ENCODE measurements at regions not wholly inside any gene's neighbourhood (a gene's known extent, or its start where the extent isn't known, plus 50 kb on each side); places are given as distances from the start of the nearest gene placed in this dataset.

DNA sequence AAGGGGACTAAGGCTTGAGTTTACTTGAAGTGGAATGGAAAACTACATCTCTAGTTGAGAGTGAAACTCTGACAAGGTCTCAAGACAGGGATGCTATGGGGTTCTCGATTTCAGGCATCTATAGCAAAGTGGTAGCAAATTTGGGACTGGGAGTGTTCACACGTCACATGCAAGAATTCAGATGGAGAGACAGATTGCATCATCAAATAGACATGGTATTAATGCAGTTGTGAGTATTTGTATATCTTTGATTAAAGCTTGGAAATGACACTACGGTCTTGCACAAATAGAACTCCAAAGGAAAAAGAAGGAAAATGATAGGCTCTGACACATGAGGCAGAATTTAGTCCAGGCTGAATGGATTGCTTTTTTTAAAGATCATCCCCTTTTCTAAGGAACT lies 1061.6 kb upstream of the FANCL start:
- Histone ChIP-seq H3K4me3 (no peak overlapping the region), H3K4me1 (ENCODE audit: low read depth) (no peaks in the 10 kb centered on the region), H3K27ac (no peak overlapping the region), H3K36me3 (no peaks in the 10 kb centered on the region), H3K9me3 (ENCODE audit: low read depth) (no peaks in the 10 kb centered on the region), H3K27me3 (no peaks in the 10 kb centered on the region)
- no peak for DNase-seq (ENCODE audit: low read depth in 1 of 2, low spot score in 1 of 2)
- TF ChIP-seq, protein P1, sequence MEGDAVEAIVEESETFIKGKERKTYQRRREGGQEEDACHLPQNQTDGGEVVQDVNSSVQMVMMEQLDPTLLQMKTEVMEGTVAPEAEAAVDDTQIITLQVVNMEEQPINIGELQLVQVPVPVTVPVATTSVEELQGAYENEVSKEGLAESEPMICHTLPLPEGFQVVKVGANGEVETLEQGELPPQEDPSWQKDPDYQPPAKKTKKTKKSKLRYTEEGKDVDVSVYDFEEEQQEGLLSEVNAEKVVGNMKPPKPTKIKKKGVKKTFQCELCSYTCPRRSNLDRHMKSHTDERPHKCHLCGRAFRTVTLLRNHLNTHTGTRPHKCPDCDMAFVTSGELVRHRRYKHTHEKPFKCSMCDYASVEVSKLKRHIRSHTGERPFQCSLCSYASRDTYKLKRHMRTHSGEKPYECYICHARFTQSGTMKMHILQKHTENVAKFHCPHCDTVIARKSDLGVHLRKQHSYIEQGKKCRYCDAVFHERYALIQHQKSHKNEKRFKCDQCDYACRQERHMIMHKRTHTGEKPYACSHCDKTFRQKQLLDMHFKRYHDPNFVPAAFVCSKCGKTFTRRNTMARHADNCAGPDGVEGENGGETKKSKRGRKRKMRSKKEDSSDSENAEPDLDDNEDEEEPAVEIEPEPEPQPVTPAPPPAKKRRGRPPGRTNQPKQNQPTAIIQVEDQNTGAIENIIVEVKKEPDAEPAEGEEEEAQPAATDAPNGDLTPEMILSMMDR (IDR thresholded peaks at IDR 0.05; ENCODE audit: low read depth, low read length): no peak

DNA sequence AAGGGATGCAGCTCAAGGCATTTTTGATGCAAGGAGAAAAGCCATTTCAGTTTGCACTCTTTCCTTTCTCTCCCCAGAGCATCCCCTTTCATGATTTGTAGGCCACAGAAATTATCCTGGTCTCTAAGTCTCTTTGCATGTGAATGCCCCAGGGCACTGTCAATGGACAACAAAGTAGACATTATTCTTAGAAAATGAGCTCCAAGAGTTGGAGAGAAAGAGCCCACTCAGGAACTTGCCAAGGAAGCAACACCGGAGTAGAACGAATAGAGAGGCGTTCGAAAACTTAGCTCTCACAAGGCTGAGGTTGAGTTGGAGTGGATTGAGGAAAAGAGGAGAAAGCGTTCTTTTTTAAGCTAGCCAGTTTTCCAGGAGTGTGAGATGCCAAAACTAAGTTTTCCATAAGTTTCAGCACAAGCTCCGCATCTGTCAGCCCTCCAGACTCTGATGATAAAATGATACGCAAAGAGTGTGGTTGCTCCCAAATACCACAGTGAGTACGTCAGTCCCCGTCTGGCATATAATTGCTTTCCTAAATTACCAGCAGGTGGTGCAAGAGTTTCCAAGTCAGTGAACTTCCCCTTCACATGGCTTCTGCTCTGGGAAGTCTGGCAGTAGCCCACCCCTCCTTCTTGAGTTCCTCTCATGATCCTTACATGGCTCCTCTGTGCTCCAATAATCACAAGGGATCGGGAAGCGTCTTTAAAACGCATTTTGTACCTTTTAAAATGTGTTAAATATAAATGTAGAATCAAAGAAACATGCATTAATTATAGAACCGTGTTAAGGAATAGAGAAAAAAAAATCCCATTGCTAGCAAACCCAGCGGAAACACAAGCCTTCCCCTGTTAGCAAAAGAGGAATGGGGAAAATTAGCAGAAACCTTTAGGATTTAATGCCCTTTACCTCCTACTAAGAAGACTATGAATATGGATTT lies 1060.6 kb upstream of the FANCL start:
- Histone ChIP-seq H3K27me3 (no peaks in the 10 kb centered on the region), H3K36me3 (no peaks in the 10 kb centered on the region), H3K9me3 (ENCODE audit: low read depth) (no peaks in the 10 kb centered on the region), H3K4me3 (no peak overlapping the region), H3K27ac (no peak overlapping the region), H3K4me1 (ENCODE audit: low read depth) (no peaks in the 10 kb centered on the region)
- TF ChIP-seq, protein P1 (IDR thresholded peaks at IDR 0.05; ENCODE audit: low read depth, low read length): peak; percentile 61
- DNase-seq (ENCODE audit: low read depth in 1 of 2, low spot score in 1 of 2): peak; percentile 83 to 85

- TF ChIP-seq, protein P1 (IDR thresholded peaks at IDR 0.05; ENCODE audit: low read depth, low read length): no peak
- Histone ChIP-seq H3K36me3 (no peaks in the 10 kb centered on the region), H3K27me3 (no peaks in the 10 kb centered on the region), H3K9me3 (ENCODE audit: low read depth) (no peaks in the 10 kb centered on the region), H3K4me1 (ENCODE audit: low read depth) (no peaks in the 10 kb centered on the region), H3K27ac (no peak overlapping the region), H3K4me3 (no peak overlapping the region)
- no peak for DNase-seq (ENCODE audit: low read depth in 1 of 2, low spot score in 1 of 2)
These were observed 1056.7 kb upstream of the FANCL start for GRCh38 chr2:59297816-59298215.

GRCh38 chr2:59296279-59296678 lies 1055.2 kb upstream of the FANCL start:
- H3K27me3 ChIP-seq: no peaks in the 10 kb centered on the region
- H3K9me3 ChIP-seq (ENCODE audit: low read depth): no peaks in the 10 kb centered on the region

GRCh38 chr2:59295524-59296162 lies 1054.5 kb upstream of the FANCL start:
- Histone ChIP-seq H3K27me3 (no peaks in the 10 kb centered on the region), H3K9me3 (ENCODE audit: low read depth) (no peaks in the 10 kb centered on the region), H3K4me3 (no peak overlapping the region), H3K36me3 (no peaks in the 10 kb centered on the region), H3K27ac (no peak overlapping the region), H3K4me1 (ENCODE audit: low read depth) (no peaks in the 10 kb centered on the region)
- no peak for DNase-seq (ENCODE audit: low read depth in 1 of 2, low spot score in 1 of 2)
- TF ChIP-seq, protein P1 (IDR thresholded peaks at IDR 0.05; ENCODE audit: low read depth, low read length): no peak

More at GRCh38 chr2:59296279-59296678, 1055.2 kb upstream of the FANCL start:
- H3K4me1 ChIP-seq (ENCODE audit: low read depth): no peaks in the 10 kb centered on the region
- peak in 1 of 2 donors; percentile 8 for DNase-seq (ENCODE audit: low read depth in 1 of 2, low spot score in 1 of 2)
- H3K4me3 ChIP-seq: no peak overlapping the region
- H3K36me3 ChIP-seq: no peaks in the 10 kb centered on the region
- no peak overlapping the region for H3K27ac ChIP-seq
- TF ChIP-seq, protein P1 (IDR thresholded peaks at IDR 0.05; ENCODE audit: low read depth, low read length): no peak
